A673 (cell line): ENCODE measurements at regions not wholly inside any gene's neighbourhood (a gene's known extent, or its start where the extent isn't known, plus 50 kb on each side); places are given as distances from the start of the nearest gene placed in this dataset.
"Not testable (repeated sequence)": the region's sequence is repeated elsewhere in the genome, so short reads cannot be mapped to it uniquely, and the experiment has no call there.

Experiments used
- CTCF ChIP-seq: fragments of 300-800, 200-600 bp; sonication (generic); conservative IDR thresholded peaks from 2 replicates; pipeline ENCODE4 v1.5.1; 2017; ENCODE audit warnings: low read depth, mild to moderate bottlenecking, antibody characterized with exemption, low read length, moderate library complexity, mixed read lengths
- EZH2 ChIP-seq: fragments of 200-600 bp; sonication (generic); IDR thresholded peaks from 2 replicates; pipeline ENCODE4 v1.6.1; 2017; ENCODE audit warnings: borderline replicate concordance, low read depth, mild to moderate bottlenecking, mixed read lengths, antibody characterized with exemption, low read length; ENCODE audit not compliant: poor library complexity, severe bottlenecking

GRCh38 chr6:112685521-112686220 lies 338.5 kb downstream of the RFPL4B start:
- not testable (repeated sequence) for TF ChIP-seq CTCF, EZH2
